Stimulated activated CD4-positive, alpha-beta T cell treated with anti-CD3 and anti-CD28 coated beads, Interleukin-1b, Interleukin-23, amount 100 ng/mL, for 48 hours (primary cell): ENCODE measurements at regions not wholly inside any gene's neighbourhood (a gene's known extent, or its start where the extent isn't known, plus 50 kb on each side); places are given as distances from the start of the nearest gene placed in this dataset.
"Not testable (repeated sequence)": the region's sequence is repeated elsewhere in the genome, so short reads cannot be mapped to it uniquely, and the experiment has no call there.

Source experiments
- DNase-seq: peaks from one replicate; pipeline ENCODE4 v3.0.0-alpha.2; 2020

GRCh38 chr2:52632543-52632942, 1135.1 kb upstream of the CHAC2 start:
- no peak for DNase-seq

GRCh38 chr2:52629944-52630343, 1137.7 kb upstream of the CHAC2 start:
- no peak for DNase-seq

- no peak for DNase-seq
Measured at GRCh38 chr2:52629531-52629930, 1138.1 kb upstream of the CHAC2 start.

GRCh38 chr2:52622266-52622665, 1145.3 kb upstream of the CHAC2 start:
- no peak for DNase-seq

- no peak for DNase-seq
Measured at GRCh38 chr2:52613064-52613463, 1154.5 kb upstream of the CHAC2 start.

GRCh38 chr2:52611759-52612158, 1155.8 kb upstream of the CHAC2 start:
- no peak for DNase-seq

GRCh38 chr2:52608030-52608429, 1159.6 kb upstream of the CHAC2 start:
- no peak for DNase-seq

GRCh38 chr2:52597346-52597745, 1170.3 kb upstream of the CHAC2 start:
- no peak for DNase-seq

- no peak for DNase-seq
Measured at GRCh38 chr2:52594026-52594425, 1173.6 kb upstream of the CHAC2 start.

- not testable (repeated sequence) for DNase-seq
Measured at GRCh38 chr2:52584071-52584470, 1183.5 kb upstream of the CHAC2 start.

- DNase-seq, result no peak
Measured at GRCh38 chr2:52572469-52572894, 1195.1 kb upstream of the CHAC2 start.

GRCh38 chr2:52571380-52572347, 1195.9 kb upstream of the CHAC2 start:
- DNase-seq, result no peak

- no peak for DNase-seq
Measured at GRCh38 chr2:52570716-52571115, 1196.9 kb upstream of the CHAC2 start.

GRCh38 chr2:52563151-52563550, 1204.5 kb upstream of the CHAC2 start:
- DNase-seq, result no peak

GRCh38 chr2:52558265-52558664, 1209.3 kb upstream of the CHAC2 start:
- no peak for DNase-seq

- no peak for DNase-seq
Measured at GRCh38 chr2:52542297-52542696, 1225.3 kb upstream of the CHAC2 start.

GRCh38 chr2:52539026-52539970, 1228.3 kb upstream of the CHAC2 start:
- no peak for DNase-seq

GRCh38 chr2:52537588-52537987, 1230.0 kb upstream of the CHAC2 start:
- no peak for DNase-seq

GRCh38 chr2:52536929-52537460, 1230.6 kb upstream of the CHAC2 start:
- no peak for DNase-seq

GRCh38 chr2:52532956-52533355, 1234.6 kb upstream of the CHAC2 start:
- DNase-seq, result no peak

GRCh38 chr2:52526735-52527134, 1240.9 kb upstream of the CHAC2 start:
- DNase-seq, result no peak

GRCh38 chr2:52520644-52521043, 1247.0 kb upstream of the CHAC2 start:
- DNase-seq, result no peak

- DNase-seq, result no peak
Measured at GRCh38 chr2:52518678-52519077, 1248.9 kb upstream of the CHAC2 start.
